ENCODE measurements at regions not wholly inside any gene's neighbourhood (a gene's known extent, or its start where the extent isn't known, plus 50 kb on each side); places are given as distances from the start of the nearest gene placed in this dataset.

- TF ChIP-seq, protein P1, sequence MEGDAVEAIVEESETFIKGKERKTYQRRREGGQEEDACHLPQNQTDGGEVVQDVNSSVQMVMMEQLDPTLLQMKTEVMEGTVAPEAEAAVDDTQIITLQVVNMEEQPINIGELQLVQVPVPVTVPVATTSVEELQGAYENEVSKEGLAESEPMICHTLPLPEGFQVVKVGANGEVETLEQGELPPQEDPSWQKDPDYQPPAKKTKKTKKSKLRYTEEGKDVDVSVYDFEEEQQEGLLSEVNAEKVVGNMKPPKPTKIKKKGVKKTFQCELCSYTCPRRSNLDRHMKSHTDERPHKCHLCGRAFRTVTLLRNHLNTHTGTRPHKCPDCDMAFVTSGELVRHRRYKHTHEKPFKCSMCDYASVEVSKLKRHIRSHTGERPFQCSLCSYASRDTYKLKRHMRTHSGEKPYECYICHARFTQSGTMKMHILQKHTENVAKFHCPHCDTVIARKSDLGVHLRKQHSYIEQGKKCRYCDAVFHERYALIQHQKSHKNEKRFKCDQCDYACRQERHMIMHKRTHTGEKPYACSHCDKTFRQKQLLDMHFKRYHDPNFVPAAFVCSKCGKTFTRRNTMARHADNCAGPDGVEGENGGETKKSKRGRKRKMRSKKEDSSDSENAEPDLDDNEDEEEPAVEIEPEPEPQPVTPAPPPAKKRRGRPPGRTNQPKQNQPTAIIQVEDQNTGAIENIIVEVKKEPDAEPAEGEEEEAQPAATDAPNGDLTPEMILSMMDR (IDR thresholded peaks at IDR 0.05; ENCODE audit: low read length): no peak
- TF ChIP-seq EZH2 (IDR thresholded peaks at IDR 0.05; ENCODE audit: borderline replicate concordance, low read length): no peak
Observed at GRCh38 chr13:32840113-32840512, 176.1 kb upstream of the KL start.

All from OCI-LY1 (cell line).